GM21529 (cell line): ENCODE measurements at regions not wholly inside any gene's neighbourhood (a gene's known extent, or its start where the extent isn't known, plus 50 kb on each side); places are given as distances from the start of the nearest gene placed in this dataset.

Experiments
- ATAC-seq: cut with Tn5 transposase; IDR thresholded peaks from one replicate; pipeline ENCODE4 v1.9.1; 2021; ENCODE audit not compliant: unreplicated experiment

- ATAC-seq: no peak
These were observed 1628.5 kb downstream of the HACE1 start for GRCh38 chr6:103231181-103231580.

GRCh38 chr6:103215847-103216246 is 1643.9 kb downstream of the HACE1 start:
- no peak for ATAC-seq

GRCh38 chr6:103210686-103211085 is 1649.0 kb downstream of the HACE1 start:
- ATAC-seq: no peak

- ATAC-seq: no peak
These were observed 1661.3 kb downstream of the HACE1 start for GRCh38 chr6:103198386-103198785.

- ATAC-seq: peak; percentile 41
These were observed 1666.3 kb downstream of the HACE1 start for GRCh38 chr6:103193413-103193812.

GRCh38 chr6:103191391-103192093 is 1668.2 kb downstream of the HACE1 start:
- no peak for ATAC-seq

- ATAC-seq: no peak
These were observed 1674.9 kb downstream of the HACE1 start for GRCh38 chr6:103184776-103185175.

- ATAC-seq: no peak
These were observed 1675.8 kb downstream of the HACE1 start for GRCh38 chr6:103183831-103184411.

- no peak for ATAC-seq
These were observed 1681.5 kb downstream of the HACE1 start for GRCh38 chr6:103178193-103178592.

GRCh38 chr6:103177791-103178190 is 1681.9 kb downstream of the HACE1 start:
- ATAC-seq: no peak

GRCh38 chr6:103175056-103175455 is 1684.7 kb downstream of the HACE1 start:
- ATAC-seq: no peak

GRCh38 chr6:103167345-103168071 is 1692.2 kb downstream of the HACE1 start:
- ATAC-seq: no peak

GRCh38 chr6:103154779-103155572 is 1704.7 kb downstream of the HACE1 start:
- no peak for ATAC-seq

GRCh38 chr6:103153016-103153415 is 1706.7 kb downstream of the HACE1 start:
- ATAC-seq: no peak

GRCh38 chr6:103142902-103143301 is 1716.8 kb downstream of the HACE1 start:
- no peak for ATAC-seq

GRCh38 chr6:103140308-103141027 is 1719.3 kb downstream of the HACE1 start:
- no peak for ATAC-seq

- ATAC-seq: no peak
These were observed 1720.3 kb downstream of the HACE1 start for GRCh38 chr6:103139377-103139776.

- no peak for ATAC-seq
These were observed 1731.0 kb downstream of the GRIK2 start for GRCh38 chr6:103124471-103124870.

- peak; percentile 67 for ATAC-seq
These were observed 1729.5 kb downstream of the GRIK2 start for GRCh38 chr6:103122766-103123601.

GRCh38 chr6:103119056-103119455 is 1725.5 kb downstream of the GRIK2 start:
- ATAC-seq: no peak
